Aorta (tissue), 5 donors: ENCODE measurements at regions not wholly inside any gene's neighbourhood (a gene's known extent, or its start where the extent isn't known, plus 50 kb on each side); places are given as distances from the start of the nearest gene placed in this dataset.
"Not testable (repeated sequence)": the region's sequence is repeated elsewhere in the genome, so short reads cannot be mapped to it uniquely, and the experiment has no call there.

ENCODE experiments used
- ATAC-seq: fragments of 200-7000 bp; cut with Tn5 transposase; one replicate; pipeline ENCODE4 v1.9.1; 2022; ENCODE audit warnings: moderate library complexity; ENCODE audit not compliant: low FRiP score
- DNase-seq, 2 donors: peaks; one replicate each; pipeline ENCODE4 v3.0.0-alpha.2; 2020
- H3K27ac ChIP-seq, 2 donors: one replicate each; pipeline ENCODE4 v1.5.1; 2013; ENCODE audit warnings: low read length in 2 of 2, mild to moderate bottlenecking in 2 of 2, moderate library complexity in 2 of 2, control low read depth in 1 of 2, inconsistent platforms in 1 of 2, low read depth in 1 of 2
- H3K27me3 ChIP-seq, 2 donors: one replicate each; pipeline ENCODE4 v1.6.1; 2013; ENCODE audit warnings: control low read depth in 1 of 2, low read length in 1 of 2, mild to moderate bottlenecking in 1 of 2, moderate library complexity in 1 of 2; ENCODE audit not compliant: insufficient read depth in 2 of 2, control insufficient read depth in 1 of 2
- H3K36me3 ChIP-seq, 2 donors: one replicate each; pipeline ENCODE4 v1.6.1; 2013; ENCODE audit warnings: control low read depth in 1 of 2, low read length in 1 of 2, mild to moderate bottlenecking in 1 of 2; ENCODE audit not compliant: insufficient read depth in 2 of 2, control insufficient read depth in 1 of 2
- H3K4me1 ChIP-seq, 2 donors: one replicate each; pipeline ENCODE4 v1.6.1; 2013; ENCODE audit warnings: low read length in 2 of 2, control low read depth in 1 of 2, mild to moderate bottlenecking in 1 of 2, moderate library complexity in 1 of 2; ENCODE audit not compliant: insufficient read depth in 2 of 2, control insufficient read depth in 1 of 2
- H3K4me3 ChIP-seq, 2 donors: one replicate each; pipeline ENCODE4 v1.5.1; 2013; ENCODE audit warnings: low read length in 2 of 2, control low read depth in 1 of 2, mild to moderate bottlenecking in 1 of 2
- H3K9me3 ChIP-seq: one replicate; pipeline ENCODE4 v1.6.1; 2013; ENCODE audit warnings: mild to moderate bottlenecking, low read length; ENCODE audit not compliant: control insufficient read depth
- WGBS, 2 donors: extraction: QIAGEN DNeasy Blood & Tissue Kit; methylation state at CpG; one replicate each; pipeline ENCODE4 v1.1.7; 2013; 5-methylcytosine and 5-hydroxymethylcytosine counted together
- intact Hi-C, 2 donors: fragments of 100-400 bp; cut with DNase I; formaldehyde crosslinking; loops; one replicate each; pipeline versions ENCODE4 v1.14.2 to v1.15.0; 2022
- donor health status: healthy with polysubstance abuse.
- donor health status: Bipolar disorder and iron deficiency.
- donor health status: DM: no; HTN: no; CAD: no.
- donor health status: DM: no; HTN: no; CAD: no.
- donor health status: DM: yes; HTN: yes; CAD: no.

DNA sequence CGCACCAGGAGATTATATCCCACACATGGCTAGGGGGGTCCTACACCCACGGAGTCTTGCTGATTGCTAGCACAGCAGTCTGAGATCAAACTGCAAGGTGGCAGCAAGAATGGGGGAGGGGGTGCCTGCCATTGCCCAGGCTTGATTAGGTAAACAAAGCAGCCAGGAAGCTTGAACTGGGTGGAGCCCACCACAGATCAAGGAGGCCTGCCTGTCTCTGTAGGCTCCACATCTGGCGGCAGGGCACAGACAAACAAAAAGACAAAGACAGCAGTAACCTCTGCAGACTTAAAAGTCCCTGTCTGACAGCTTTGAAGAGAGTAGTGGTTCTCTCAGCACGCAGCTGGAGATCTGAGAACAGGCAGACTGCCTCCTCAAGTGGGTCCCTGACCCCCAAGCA is 55.1 kb upstream of the MAGEH1 start:
- H3K27ac ChIP-seq, H3K4me3 ChIP-seq, H3K27me3 ChIP-seq, intact Hi-C loops, ATAC-seq, DNase-seq, H3K4me1 ChIP-seq, H3K36me3 ChIP-seq, H3K9me3 ChIP-seq: not testable (repeated sequence)
- WGBS, 2 donors = 68 to 70% methylated on average over 4 of the region's 4 CpGs
